MM.1S (cell line): ENCODE measurements at regions not wholly inside any gene's neighbourhood (a gene's known extent, or its start where the extent isn't known, plus 50 kb on each side); places are given as distances from the start of the nearest gene placed in this dataset.

Source experiments
- DNase-seq: peaks from one replicate; pipeline ENCODE4 v3.0.0-alpha.2; 2015
- H2AFZ ChIP-seq: fragments of 300-600 bp; sonication (generic); 2 replicates; pipeline ENCODE4 v1.6.0; 2016; ENCODE audit warnings: antibody characterized with exemption, low read length
- H3F3A ChIP-seq: fragments of 300-600 bp; sonication (generic); 2 replicates; pipeline ENCODE4 v1.6.1; 2016; ENCODE audit warnings: mild to moderate bottlenecking, antibody characterized with exemption, low read length, moderate library complexity, mixed read lengths; ENCODE audit not compliant: insufficient read depth
- H3K27ac ChIP-seq: fragments of 300-600 bp; sonication (generic); 2 replicates; pipeline ENCODE4 v1.5.1; 2016; ENCODE audit warnings: mild to moderate bottlenecking, low read length
- H3K27me3 ChIP-seq: fragments of 300-600 bp; sonication (generic); replicated peaks from 2 replicates; pipeline ENCODE4 v1.6.0; 2016; ENCODE audit warnings: low read length; ENCODE audit not compliant: insufficient read depth
- H3K36me3 ChIP-seq: fragments of 300-600 bp; sonication (generic); replicated peaks from 2 replicates; pipeline ENCODE4 v1.6.1; 2016; ENCODE audit warnings: mild to moderate bottlenecking, low read length, mixed read lengths; ENCODE audit not compliant: insufficient read depth
- H3K4me1 ChIP-seq: fragments of 300-600 bp; sonication (generic); 2 replicates; pipeline ENCODE4 v1.6.1; 2016; ENCODE audit warnings: low read length, mixed read lengths
- H3K4me2 ChIP-seq: fragments of 300-600 bp; sonication (generic); 2 replicates; pipeline ENCODE4 v1.6.0; 2016; ENCODE audit warnings: low read depth, low read length
- H3K4me3 ChIP-seq: fragments of 300-600 bp; sonication (generic); 2 replicates; pipeline ENCODE4 v1.5.1; 2016; ENCODE audit warnings: low read length, mixed read lengths
- H3K79me2 ChIP-seq: fragments of 300-600 bp; sonication (generic); 2 replicates; pipeline ENCODE4 v1.6.1; 2016; ENCODE audit warnings: mixed run types, low read length, mixed read lengths
- H3K9ac ChIP-seq: fragments of 300-600 bp; sonication (generic); 2 replicates; pipeline ENCODE4 v1.6.1; 2016; ENCODE audit warnings: low read length, mixed read lengths
- H3K9me2 ChIP-seq: fragments of 300-600 bp; sonication (generic); replicated peaks from 2 replicates; pipeline ENCODE4 v1.6.1; 2016; ENCODE audit warnings: mild to moderate bottlenecking, low read length, mixed read lengths; ENCODE audit not compliant: insufficient read depth
- H3K9me3 ChIP-seq: fragments of 300-600 bp; sonication (generic); replicated peaks from 2 replicates; pipeline ENCODE4 v1.6.1; 2016; ENCODE audit warnings: mild to moderate bottlenecking, low read length, mixed read lengths; ENCODE audit not compliant: insufficient read depth
- H4K20me1 ChIP-seq: fragments of 300-600 bp; sonication (generic); 2 replicates; pipeline ENCODE4 v1.6.1; 2016; ENCODE audit warnings: mild to moderate bottlenecking, low read length, moderate library complexity, mixed read lengths; ENCODE audit not compliant: insufficient read depth
- CTCF ChIP-seq: fragments of 300-600 bp; sonication (generic); IDR thresholded peaks from 2 replicates; pipeline ENCODE4 v1.5.1; 2016; ENCODE audit warnings: antibody characterized with exemption, low read length, mixed read lengths
- EZH2 ChIP-seq: fragments of 300-600 bp; sonication (generic); optimal IDR thresholded peaks from 2 replicates; pipeline ENCODE3; 2017; ENCODE audit warnings: low read depth, mild to moderate bottlenecking, antibody characterized with exemption, low read length, mixed read lengths
- EZH2phosphoT487 ChIP-seq: fragments of 300-600 bp; sonication (generic); IDR thresholded peaks from 2 replicates; pipeline ENCODE4 v1.6.1; 2018; ENCODE audit warnings: antibody characterized with exemption, low read length

- DNase-seq, result no peak
- Histone ChIP-seq H3F3A (no peaks in the 10 kb centered on the region), H2AFZ (no peak overlapping the region), H3K79me2 (no peaks in the 10 kb centered on the region), H3K36me3 (no peaks in the 10 kb centered on the region), H3K9me2 (no peaks in the 10 kb centered on the region), H3K4me1 (no peaks in the 10 kb centered on the region), H4K20me1 (no peaks in the 10 kb centered on the region), H3K4me2 (no peak overlapping the region), H3K27me3 (no peaks in the 10 kb centered on the region), H3K9me3 (no peaks in the 10 kb centered on the region), H3K4me3 (no peak overlapping the region), H3K9ac (no peak overlapping the region), H3K27ac (no peak overlapping the region)
- TF ChIP-seq EZH2 (no peak), EZH2phosphoT487 (no peak), CTCF (no peak)
Measured at GRCh38 chr2:207475546-207475945, 54.2 kb upstream of the CREB1 start.

- Histone ChIP-seq H3K27ac (no peak overlapping the region), H3K9me2 (no peaks in the 10 kb centered on the region), H3F3A (no peaks in the 10 kb centered on the region), H2AFZ (no peak overlapping the region), H4K20me1 (no peaks in the 10 kb centered on the region), H3K9me3 (no peaks in the 10 kb centered on the region), H3K79me2 (no peaks in the 10 kb centered on the region), H3K27me3 (no peaks in the 10 kb centered on the region), H3K36me3 (no peaks in the 10 kb centered on the region), H3K4me1 (no peaks in the 10 kb centered on the region), H3K4me3 (no peak overlapping the region), H3K4me2 (no peak overlapping the region), H3K9ac (no peak overlapping the region)
- no peak for DNase-seq
- no peak for TF ChIP-seq EZH2phosphoT487
- TF ChIP-seq CTCF, result no peak
- TF ChIP-seq EZH2, result no peak
Measured at GRCh38 chr2:207477896-207478295, 51.9 kb upstream of the CREB1 start.

GRCh38 chr2:207478572-207478971 lies 51.2 kb upstream of the CREB1 start:
- H3K9ac ChIP-seq, result no peak overlapping the region
- H3K36me3 ChIP-seq, result no peaks in the 10 kb centered on the region
- H3K27me3 ChIP-seq, result no peaks in the 10 kb centered on the region
- no peaks in the 10 kb centered on the region for H3F3A ChIP-seq
- H3K9me3 ChIP-seq, result no peaks in the 10 kb centered on the region
- H4K20me1 ChIP-seq, result no peaks in the 10 kb centered on the region
- no peak overlapping the region for H3K27ac ChIP-seq
- no peaks in the 10 kb centered on the region for H3K79me2 ChIP-seq
- no peak overlapping the region for H2AFZ ChIP-seq
- no peak overlapping the region for H3K4me2 ChIP-seq
- no peak for DNase-seq
- no peaks in the 10 kb centered on the region for H3K9me2 ChIP-seq
- no peaks in the 10 kb centered on the region for H3K4me1 ChIP-seq
- TF ChIP-seq EZH2phosphoT487, result no peak
- TF ChIP-seq CTCF, result no peak
- TF ChIP-seq EZH2, result no peak
- H3K4me3 ChIP-seq, result no peak overlapping the region
